DOHH2 (cell line): ENCODE measurements at regions not wholly inside any gene's neighbourhood (a gene's known extent, or its start where the extent isn't known, plus 50 kb on each side); places are given as distances from the start of the nearest gene placed in this dataset.

Source experiments
- CTCF ChIP-seq: fragments of 200-600 bp; sonication (generic); IDR thresholded peaks from one replicate; pipeline ENCODE4 v1.5.1; 2014; ENCODE audit warnings: antibody characterized with exemption, mild to moderate bottlenecking, low read depth, low read length; ENCODE audit not compliant: poor library complexity, severe bottlenecking
- EZH2phosphoT487 ChIP-seq: fragments of 200-600 bp; sonication (generic); IDR thresholded peaks from 2 replicates; pipeline ENCODE4 v1.6.1; 2017; ENCODE audit warnings: borderline replicate concordance, mild to moderate bottlenecking, antibody characterized with exemption, low read length, moderate library complexity, mixed read lengths

- TF ChIP-seq CTCF (no peak), EZH2phosphoT487 (no peak)
These were observed 1028.1 kb downstream of the SH3BGRL start for GRCh38 chrX:82230013-82230412.
